Right forelimb (tissue), 1 donor: ENCODE measurements at regions not wholly inside any gene's neighbourhood (a gene's known extent, or its start where the extent isn't known, plus 50 kb on each side); places are given as distances from the start of the nearest gene placed in this dataset.
"Not testable (repeated sequence)": the region's sequence is repeated elsewhere in the genome, so short reads cannot be mapped to it uniquely, and the experiment has no call there.

Source experiments
- DNase-seq: peaks from one replicate; pipeline ENCODE4 v3.0.0-alpha.2; 2018

GRCh38 chr2:179385756-179386155, 121.1 kb upstream of the SESTD1 start:
- not testable (repeated sequence) for DNase-seq

GRCh38 chr2:179383975-179384374, 119.3 kb upstream of the SESTD1 start:
- no peak for DNase-seq

- no peak for DNase-seq
Observed at GRCh38 chr2:179377296-179377695, 112.7 kb upstream of the SESTD1 start.

- no peak for DNase-seq
Observed at GRCh38 chr2:179376881-179377280, 112.2 kb upstream of the SESTD1 start.

- no peak for DNase-seq
Observed at GRCh38 chr2:179373816-179374215, 109.2 kb upstream of the SESTD1 start.

- DNase-seq = not testable (repeated sequence)
Observed at GRCh38 chr2:179365561-179365960, 100.9 kb upstream of the SESTD1 start.

- DNase-seq = no peak
Observed at GRCh38 chr2:179355881-179356280, 91.2 kb upstream of the SESTD1 start.

- DNase-seq = no peak
Observed at GRCh38 chr2:179354739-179355537, 90.3 kb upstream of the SESTD1 start.

- no peak for DNase-seq
Observed at GRCh38 chr2:179354296-179354695, 89.7 kb upstream of the SESTD1 start.

- DNase-seq = no peak
Observed at GRCh38 chr2:179352181-179352580, 87.5 kb upstream of the SESTD1 start.

- DNase-seq = no peak
Observed at GRCh38 chr2:179351057-179351456, 86.4 kb upstream of the SESTD1 start.

- no peak for DNase-seq
Observed at GRCh38 chr2:179349670-179350303, 85.2 kb upstream of the SESTD1 start.

GRCh38 chr2:179348906-179349305, 84.3 kb upstream of the SESTD1 start:
- DNase-seq = no peak

GRCh38 chr2:179344970-179345369, 80.3 kb upstream of the SESTD1 start:
- DNase-seq = no peak

GRCh38 chr2:179344280-179344964, 79.8 kb upstream of the SESTD1 start:
- DNase-seq = no peak

GRCh38 chr2:179343945-179344279, 79.3 kb upstream of the SESTD1 start:
- no peak for DNase-seq

- DNase-seq = no peak
Observed at GRCh38 chr2:179341152-179341866, 76.7 kb upstream of the SESTD1 start.

GRCh38 chr2:179340678-179341077, 76.0 kb upstream of the SESTD1 start:
- no peak for DNase-seq

- no peak for DNase-seq
Observed at GRCh38 chr2:179338681-179339080, 74.0 kb upstream of the SESTD1 start.

GRCh38 chr2:179336782-179337534, 72.3 kb upstream of the SESTD1 start:
- peak; percentile 57 for DNase-seq

- no peak for DNase-seq
Observed at GRCh38 chr2:179335732-179336131, 71.1 kb upstream of the SESTD1 start.

GRCh38 chr2:179332903-179333302, 68.3 kb upstream of the SESTD1 start:
- no peak for DNase-seq

- DNase-seq = no peak
Observed at GRCh38 chr2:179331061-179331460, 66.4 kb upstream of the SESTD1 start.
